ENCODE measurements at regions not wholly inside any gene's neighbourhood (a gene's known extent, or its start where the extent isn't known, plus 50 kb on each side); places are given as distances from the start of the nearest gene placed in this dataset.

- H3K27ac ChIP-seq (ENCODE audit: low read length): no peak overlapping the region
- no peak overlapping the region for H2AFZ ChIP-seq (ENCODE audit: low read depth, low read length)
- no peak overlapping the region for H3K9ac ChIP-seq (ENCODE audit: low read length)
- no peaks in the 10 kb centered on the region for H3K9me3 ChIP-seq (ENCODE audit: insufficient read depth, low read length)
- TF ChIP-seq, protein P1, sequence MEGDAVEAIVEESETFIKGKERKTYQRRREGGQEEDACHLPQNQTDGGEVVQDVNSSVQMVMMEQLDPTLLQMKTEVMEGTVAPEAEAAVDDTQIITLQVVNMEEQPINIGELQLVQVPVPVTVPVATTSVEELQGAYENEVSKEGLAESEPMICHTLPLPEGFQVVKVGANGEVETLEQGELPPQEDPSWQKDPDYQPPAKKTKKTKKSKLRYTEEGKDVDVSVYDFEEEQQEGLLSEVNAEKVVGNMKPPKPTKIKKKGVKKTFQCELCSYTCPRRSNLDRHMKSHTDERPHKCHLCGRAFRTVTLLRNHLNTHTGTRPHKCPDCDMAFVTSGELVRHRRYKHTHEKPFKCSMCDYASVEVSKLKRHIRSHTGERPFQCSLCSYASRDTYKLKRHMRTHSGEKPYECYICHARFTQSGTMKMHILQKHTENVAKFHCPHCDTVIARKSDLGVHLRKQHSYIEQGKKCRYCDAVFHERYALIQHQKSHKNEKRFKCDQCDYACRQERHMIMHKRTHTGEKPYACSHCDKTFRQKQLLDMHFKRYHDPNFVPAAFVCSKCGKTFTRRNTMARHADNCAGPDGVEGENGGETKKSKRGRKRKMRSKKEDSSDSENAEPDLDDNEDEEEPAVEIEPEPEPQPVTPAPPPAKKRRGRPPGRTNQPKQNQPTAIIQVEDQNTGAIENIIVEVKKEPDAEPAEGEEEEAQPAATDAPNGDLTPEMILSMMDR (IDR thresholded peaks at IDR 0.05; ENCODE audit: low read depth, low read length): no peak
- TF ChIP-seq EZH2phosphoT487 (IDR thresholded peaks at IDR 0.05; ENCODE audit: low read depth): no peak
- no peaks in the 10 kb centered on the region for H3K36me3 ChIP-seq (replicated peaks; ENCODE audit: low read depth, low read length)
- H3K4me1 ChIP-seq (ENCODE audit: low read length): peaks cover 15% of the 10 kb centered on the region
- no peaks in the 10 kb centered on the region for H3K27me3 ChIP-seq (ENCODE audit: low read depth, low read length)
- no peaks in the 10 kb centered on the region for H4K20me1 ChIP-seq (ENCODE audit: insufficient read depth, low read length)
- no peaks in the 10 kb centered on the region for H3K79me2 ChIP-seq (ENCODE audit: low read length)
- no peak overlapping the region for H3K4me3 ChIP-seq (ENCODE audit: low read length)
- no peak overlapping the region for H3K4me2 ChIP-seq (ENCODE audit: low read length)
Measured at GRCh38 chr3:107068980-107069379, 308.3 kb upstream of the CCDC54 start.

- no peaks in the 10 kb centered on the region for H3K9me3 ChIP-seq (ENCODE audit: insufficient read depth, low read length)
- no peaks in the 10 kb centered on the region for H4K20me1 ChIP-seq (ENCODE audit: insufficient read depth, low read length)
- H3K27ac ChIP-seq (ENCODE audit: low read length): no peak overlapping the region
- no peak overlapping the region for H3K4me2 ChIP-seq (ENCODE audit: low read length)
- H2AFZ ChIP-seq (ENCODE audit: low read depth, low read length): no peak overlapping the region
- H3K4me3 ChIP-seq (ENCODE audit: low read length): no peak overlapping the region
- no peaks in the 10 kb centered on the region for H3K36me3 ChIP-seq (replicated peaks; ENCODE audit: low read depth, low read length)
- no peak overlapping the region for H3K9ac ChIP-seq (ENCODE audit: low read length)
- H3K27me3 ChIP-seq (ENCODE audit: low read depth, low read length): no peaks in the 10 kb centered on the region
- no peaks in the 10 kb centered on the region for H3K79me2 ChIP-seq (ENCODE audit: low read length)
- TF ChIP-seq EZH2phosphoT487 (IDR thresholded peaks at IDR 0.05; ENCODE audit: low read depth): no peak
- TF ChIP-seq, protein P1 (IDR thresholded peaks at IDR 0.05; ENCODE audit: low read depth, low read length): no peak
- no peaks in the 10 kb centered on the region for H3K4me1 ChIP-seq (ENCODE audit: low read length)
Measured at GRCh38 chr3:107076946-107077345, 300.3 kb upstream of the CCDC54 start.

GRCh38 chr3:107077391-107077790 is 299.8 kb upstream of the CCDC54 start:
- Histone ChIP-seq H4K20me1 (ENCODE audit: insufficient read depth, low read length) (no peaks in the 10 kb centered on the region), H3K79me2 (ENCODE audit: low read length) (no peaks in the 10 kb centered on the region), H3K9me3 (ENCODE audit: insufficient read depth, low read length) (no peaks in the 10 kb centered on the region)

DNA sequence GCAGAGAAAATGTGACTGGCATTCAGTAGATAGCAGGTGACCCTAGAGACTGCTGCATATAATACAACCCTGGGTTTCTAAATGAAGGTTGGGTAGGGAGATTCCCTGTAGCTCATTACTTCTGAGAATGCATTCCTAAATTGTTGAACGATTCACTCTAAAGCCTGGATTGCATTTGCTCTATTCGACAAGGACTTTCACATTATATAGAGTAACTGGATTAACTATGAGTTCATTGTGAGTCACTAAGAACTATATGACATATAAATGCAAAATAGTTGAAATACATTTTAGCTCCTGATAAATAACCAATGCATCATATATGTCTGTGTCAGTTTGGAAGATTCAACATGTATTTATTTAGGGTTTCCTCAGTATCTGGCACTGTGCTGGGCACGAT is 294.7 kb upstream of the CCDC54 start:
- H3K79me2 ChIP-seq (ENCODE audit: low read length): no peaks in the 10 kb centered on the region
- no peak overlapping the region for H3K27ac ChIP-seq (ENCODE audit: low read length)
- H3K36me3 ChIP-seq (replicated peaks; ENCODE audit: low read depth, low read length): no peaks in the 10 kb centered on the region
- no peaks in the 10 kb centered on the region for H3K4me1 ChIP-seq (ENCODE audit: low read length)
- TF ChIP-seq, protein P1 (IDR thresholded peaks at IDR 0.05; ENCODE audit: low read depth, low read length): no peak
- no peak for TF ChIP-seq EZH2phosphoT487 (IDR thresholded peaks at IDR 0.05; ENCODE audit: low read depth)
- H3K4me3 ChIP-seq (ENCODE audit: low read length): no peak overlapping the region
- H3K4me2 ChIP-seq (ENCODE audit: low read length): no peak overlapping the region
- H2AFZ ChIP-seq (ENCODE audit: low read depth, low read length): no peak overlapping the region
- no peak overlapping the region for H3K9ac ChIP-seq (ENCODE audit: low read length)
- no peaks in the 10 kb centered on the region for H4K20me1 ChIP-seq (ENCODE audit: insufficient read depth, low read length)
- no peaks in the 10 kb centered on the region for H3K9me3 ChIP-seq (ENCODE audit: insufficient read depth, low read length)
- H3K27me3 ChIP-seq (ENCODE audit: low read depth, low read length): no peaks in the 10 kb centered on the region

More at GRCh38 chr3:107077391-107077790, 299.8 kb upstream of the CCDC54 start:
- no peak overlapping the region for H3K27ac ChIP-seq (ENCODE audit: low read length)
- no peak overlapping the region for H3K4me2 ChIP-seq (ENCODE audit: low read length)
- H3K9ac ChIP-seq (ENCODE audit: low read length): no peak overlapping the region
- H3K4me3 ChIP-seq (ENCODE audit: low read length): no peak overlapping the region
- no peaks in the 10 kb centered on the region for H3K4me1 ChIP-seq (ENCODE audit: low read length)
- H2AFZ ChIP-seq (ENCODE audit: low read depth, low read length): no peak overlapping the region
- TF ChIP-seq EZH2phosphoT487 (IDR thresholded peaks at IDR 0.05; ENCODE audit: low read depth): no peak
- TF ChIP-seq, protein P1 (IDR thresholded peaks at IDR 0.05; ENCODE audit: low read depth, low read length): no peak
- no peaks in the 10 kb centered on the region for H3K36me3 ChIP-seq (replicated peaks; ENCODE audit: low read depth, low read length)
- H3K27me3 ChIP-seq (ENCODE audit: low read depth, low read length): no peaks in the 10 kb centered on the region
